NCI-H82 treated with DMSO at 0.1 percent for 48 hours (cell line): ENCODE measurements at regions not wholly inside any gene's neighbourhood (a gene's known extent, or its start where the extent isn't known, plus 50 kb on each side); places are given as distances from the start of the nearest gene placed in this dataset.

Experiments
- DNase-seq: peaks from one replicate; lab custom pipeline; 2025; ENCODE audit not compliant: unreplicated experiment; lab: John Stamatoyannopoulos, UW

DNA sequence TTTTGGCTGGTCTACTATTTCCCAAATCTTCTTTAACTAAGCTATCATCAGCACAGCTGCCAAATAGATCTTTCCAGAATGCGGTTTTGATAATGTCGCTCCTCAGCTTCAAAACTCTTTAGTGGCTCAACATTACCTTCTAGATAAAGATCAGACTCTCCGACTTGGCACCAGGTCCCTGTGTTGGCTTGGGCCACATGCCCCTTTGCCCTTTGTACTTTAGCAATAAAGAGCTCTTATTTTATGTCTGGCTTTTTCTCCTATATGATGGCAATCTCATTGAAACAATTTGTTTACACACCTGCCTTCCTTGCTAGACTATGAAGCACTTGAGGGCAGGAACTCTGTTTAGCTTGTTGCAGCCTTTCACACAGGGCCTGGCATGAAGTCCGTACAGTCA lies 128.9 kb upstream of the GATA6 start:
- no peak for DNase-seq

GRCh38 chr18:22043837-22044236 lies 125.6 kb upstream of the GATA6 start:
- DNase-seq: no peak

GRCh38 chr18:22044474-22045220 lies 124.7 kb upstream of the GATA6 start:
- DNase-seq: no peak

DNA sequence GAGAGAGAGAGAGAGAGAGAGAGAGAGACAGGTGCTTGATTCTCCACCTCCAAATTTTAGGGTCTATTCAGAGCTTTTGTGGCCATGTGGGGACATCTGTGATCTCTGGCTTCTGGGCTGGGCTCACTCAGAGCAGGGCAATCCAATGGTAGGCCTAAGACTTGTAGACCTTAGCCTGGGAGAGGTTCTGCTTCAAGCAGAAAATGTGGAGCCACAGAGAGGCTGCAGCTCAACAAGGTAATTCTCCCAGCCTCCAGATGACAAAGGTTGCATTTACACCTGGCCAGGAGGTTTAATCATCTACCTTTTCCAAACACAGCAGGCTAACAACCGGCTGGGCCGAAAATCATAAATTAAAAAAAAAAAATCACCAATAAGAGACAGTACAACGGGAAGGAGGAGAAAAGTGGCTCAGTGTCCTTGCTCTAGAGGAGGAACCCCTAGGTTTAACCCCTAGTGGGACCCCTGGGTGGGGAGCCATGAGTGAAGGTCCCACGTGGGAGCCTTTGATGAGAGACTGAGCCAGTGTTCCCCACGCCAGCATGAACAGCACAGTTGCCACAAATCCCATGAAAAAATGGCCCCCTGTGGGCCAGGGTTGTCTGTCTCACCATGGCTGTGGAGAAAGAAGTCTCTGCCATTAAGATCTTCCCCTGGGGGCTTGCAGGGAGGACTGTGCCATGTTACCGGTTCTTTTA lies 124.0 kb upstream of the GATA6 start:
- DNase-seq: no peak

GRCh38 chr18:22046473-22046872 lies 122.9 kb upstream of the GATA6 start:
- DNase-seq: no peak

DNA sequence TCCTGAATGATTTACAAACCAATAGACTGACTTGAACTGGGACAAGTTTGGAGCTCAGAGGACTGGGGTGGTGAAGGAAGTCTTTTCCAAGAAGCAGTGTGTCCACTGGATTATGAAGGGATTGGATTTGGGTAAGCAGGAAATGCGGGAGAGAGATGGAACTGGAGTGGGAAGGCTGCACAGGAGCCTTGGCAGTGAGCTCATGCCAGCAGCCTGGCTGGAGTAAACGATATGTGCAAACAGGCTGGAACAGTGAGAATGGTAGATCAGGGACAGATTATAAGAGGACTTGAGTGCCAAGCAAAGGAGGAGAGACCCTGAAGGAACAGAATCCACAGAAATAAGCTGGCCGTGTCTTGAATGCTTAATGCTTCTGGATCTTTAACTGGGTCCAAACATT lies 121.9 kb upstream of the GATA6 start:
- DNase-seq: no peak

DNA sequence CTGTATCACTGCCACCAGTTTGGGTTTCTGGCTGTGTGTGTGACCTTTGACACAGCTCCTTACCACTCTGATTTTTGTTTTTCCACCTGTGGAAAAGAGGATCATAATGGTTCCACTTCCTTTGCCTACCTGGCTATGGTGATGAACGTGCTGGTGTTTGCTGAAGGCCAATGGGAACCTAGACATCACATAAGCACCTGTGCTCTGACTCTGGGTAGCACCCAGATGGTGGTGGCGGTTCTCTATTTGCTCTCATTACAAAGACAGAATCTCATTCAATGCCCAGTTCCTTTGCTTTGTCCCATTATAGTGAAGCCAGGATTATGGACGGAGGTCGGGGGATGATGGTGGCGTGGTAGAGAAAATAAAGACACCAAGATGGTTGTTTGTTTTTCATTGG lies 121.2 kb upstream of the GATA6 start:
- no peak for DNase-seq

GRCh38 chr18:22048932-22049615 lies 120.3 kb upstream of the GATA6 start:
- no peak for DNase-seq

- DNase-seq: no peak
Measured at GRCh38 chr18:22052405-22053105, 116.8 kb upstream of the GATA6 start.

- DNase-seq: no peak
Measured at GRCh38 chr18:22055466-22056238, 113.7 kb upstream of the GATA6 start.

- DNase-seq: no peak
Measured at GRCh38 chr18:22056950-22057349, 112.4 kb upstream of the GATA6 start.

- no peak for DNase-seq
Measured at GRCh38 chr18:22057908-22058527, 111.4 kb upstream of the GATA6 start.

DNA sequence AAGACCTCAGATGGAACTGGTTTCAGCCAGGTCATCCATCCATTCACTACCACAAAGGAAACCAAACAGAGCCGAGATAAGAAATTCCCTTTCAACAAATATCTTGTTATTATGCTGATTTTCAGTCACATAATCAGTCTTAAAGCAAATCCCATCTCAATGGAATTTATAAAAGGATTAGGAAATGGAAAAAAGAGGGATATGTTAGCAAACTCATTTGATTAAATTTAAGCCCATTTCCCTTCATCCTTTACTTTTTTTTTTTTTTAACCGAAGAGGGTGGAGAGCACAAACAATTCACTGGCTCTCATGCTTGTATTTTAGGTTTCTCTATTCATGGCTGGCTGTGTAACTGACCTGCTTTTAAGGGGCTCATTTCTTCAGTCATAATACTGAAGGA lies 109.0 kb upstream of the GATA6 start:
- no peak for DNase-seq

GRCh38 chr18:22063102-22063501 lies 106.3 kb upstream of the GATA6 start:
- no peak for DNase-seq

- no peak for DNase-seq
Measured at GRCh38 chr18:22063672-22064071, 105.7 kb upstream of the GATA6 start.

GRCh38 chr18:22064581-22064980 lies 104.8 kb upstream of the GATA6 start:
- DNase-seq: no peak

- no peak for DNase-seq
Measured at GRCh38 chr18:22065311-22065710, 104.1 kb upstream of the GATA6 start.

DNA sequence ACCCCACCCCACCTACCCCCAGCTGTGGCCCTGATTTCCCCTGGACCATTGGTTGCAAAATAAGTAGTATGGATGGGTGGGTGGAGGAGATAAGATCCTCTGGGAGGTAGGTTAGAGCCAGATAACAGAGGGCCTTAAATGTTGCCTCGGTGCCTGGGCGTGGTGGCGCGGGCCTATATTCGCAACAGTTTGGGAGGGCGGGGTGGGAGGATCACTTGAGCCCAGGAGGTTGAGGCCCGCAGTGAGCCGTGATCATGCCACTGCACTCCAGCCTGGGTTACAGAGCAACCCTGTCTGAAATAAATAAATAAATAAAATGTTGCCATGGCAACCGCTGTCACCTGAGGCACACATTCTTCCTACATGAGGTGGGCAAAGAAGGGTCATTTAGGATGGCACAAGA lies 103.3 kb upstream of the GATA6 start:
- no peak for DNase-seq

DNA sequence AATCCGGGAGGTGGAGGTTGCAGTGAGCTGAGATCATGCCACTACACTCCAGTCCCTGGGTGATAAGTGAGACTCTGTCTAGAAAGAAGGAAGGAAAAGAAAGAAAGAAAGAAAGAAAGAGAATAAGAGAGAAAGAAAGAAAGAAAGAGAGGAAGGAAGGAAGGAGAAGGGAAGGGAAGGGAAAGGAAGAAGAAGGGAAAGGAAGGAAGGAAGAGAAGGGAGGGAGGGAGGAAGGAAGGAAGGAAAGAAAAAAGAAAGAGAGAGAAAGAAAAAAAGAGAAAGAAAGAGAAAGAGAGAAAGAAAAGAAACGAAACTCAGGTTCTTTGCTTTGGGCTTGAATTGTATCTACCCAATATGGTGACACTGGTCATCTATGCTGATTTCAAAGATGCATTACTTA lies 102.3 kb upstream of the GATA6 start:
- DNase-seq: no peak

- DNase-seq: no peak
Measured at GRCh38 chr18:22067682-22068081, 101.7 kb upstream of the GATA6 start.
